GM21786 (cell line): ENCODE measurements at regions not wholly inside any gene's neighbourhood (a gene's known extent, or its start where the extent isn't known, plus 50 kb on each side); places are given as distances from the start of the nearest gene placed in this dataset.

ENCODE experiments used
- ATAC-seq: cut with Tn5 transposase; IDR thresholded peaks from one replicate; pipeline ENCODE4 v1.9.1; 2021; ENCODE audit not compliant: unreplicated experiment

GRCh38 chr5:104755806-104756205 is 1193.2 kb upstream of the NUDT12 start:
- ATAC-seq: no peak

- no peak for ATAC-seq
Measured at GRCh38 chr5:104754311-104754995, 1191.9 kb upstream of the NUDT12 start.

GRCh38 chr5:104751969-104752368 is 1189.4 kb upstream of the NUDT12 start:
- ATAC-seq: no peak

GRCh38 chr5:104739905-104740304 is 1177.3 kb upstream of the NUDT12 start:
- ATAC-seq: no peak

GRCh38 chr5:104739503-104739902 is 1176.9 kb upstream of the NUDT12 start:
- no peak for ATAC-seq

- no peak for ATAC-seq
Measured at GRCh38 chr5:104736073-104736472, 1173.5 kb upstream of the NUDT12 start.

- ATAC-seq: no peak
Measured at GRCh38 chr5:104734046-104734445, 1171.5 kb upstream of the NUDT12 start.

- ATAC-seq: no peak
Measured at GRCh38 chr5:104733063-104733669, 1170.6 kb upstream of the NUDT12 start.

GRCh38 chr5:104731331-104731730 is 1168.7 kb upstream of the NUDT12 start:
- ATAC-seq: no peak

- no peak for ATAC-seq
Measured at GRCh38 chr5:104708027-104708426, 1145.4 kb upstream of the NUDT12 start.

- ATAC-seq: no peak
Measured at GRCh38 chr5:104706600-104706999, 1144.0 kb upstream of the NUDT12 start.

GRCh38 chr5:104702212-104702611 is 1139.6 kb upstream of the NUDT12 start:
- ATAC-seq: no peak

GRCh38 chr5:104699438-104699837 is 1136.8 kb upstream of the NUDT12 start:
- ATAC-seq: no peak

GRCh38 chr5:104661256-104661655 is 1098.7 kb upstream of the NUDT12 start:
- ATAC-seq: no peak

GRCh38 chr5:104659497-104659896 is 1096.9 kb upstream of the NUDT12 start:
- ATAC-seq: no peak

- ATAC-seq: no peak
Measured at GRCh38 chr5:104652271-104652861, 1089.8 kb upstream of the NUDT12 start.

GRCh38 chr5:104650313-104651055 is 1087.9 kb upstream of the NUDT12 start:
- no peak for ATAC-seq

GRCh38 chr5:104646416-104646815 is 1083.8 kb upstream of the NUDT12 start:
- ATAC-seq: no peak

- ATAC-seq: no peak
Measured at GRCh38 chr5:104643320-104643719, 1080.7 kb upstream of the NUDT12 start.

GRCh38 chr5:104635227-104635626 is 1072.6 kb upstream of the NUDT12 start:
- no peak for ATAC-seq

GRCh38 chr5:104628911-104629310 is 1066.3 kb upstream of the NUDT12 start:
- ATAC-seq: no peak

- ATAC-seq: no peak
Measured at GRCh38 chr5:104626122-104626521, 1063.5 kb upstream of the NUDT12 start.
